GM10266 (cell line): ENCODE measurements at regions not wholly inside any gene's neighbourhood (a gene's known extent, or its start where the extent isn't known, plus 50 kb on each side); places are given as distances from the start of the nearest gene placed in this dataset.

Experiments
- DNase-seq: peaks from one replicate; pipeline ENCODE4 v3.0.0; 2012; ENCODE audit errors: extremely low spot score
- CTCF ChIP-seq: IDR thresholded peaks from 2 replicates; pipeline ENCODE4 v1.5.1; 2012; ENCODE audit warnings: mild to moderate bottlenecking, low read depth; ENCODE audit not compliant: control insufficient read depth, insufficient read depth; ENCODE audit errors: missing control alignments

GRCh38 chr18:65968239-65969004 is 217.6 kb downstream of the CDH7 start:
- DNase-seq: no peak
- no peak for TF ChIP-seq CTCF

GRCh38 chr18:65955747-65956146 is 204.9 kb downstream of the CDH7 start:
- TF ChIP-seq CTCF: no peak
- no peak for DNase-seq

DNA sequence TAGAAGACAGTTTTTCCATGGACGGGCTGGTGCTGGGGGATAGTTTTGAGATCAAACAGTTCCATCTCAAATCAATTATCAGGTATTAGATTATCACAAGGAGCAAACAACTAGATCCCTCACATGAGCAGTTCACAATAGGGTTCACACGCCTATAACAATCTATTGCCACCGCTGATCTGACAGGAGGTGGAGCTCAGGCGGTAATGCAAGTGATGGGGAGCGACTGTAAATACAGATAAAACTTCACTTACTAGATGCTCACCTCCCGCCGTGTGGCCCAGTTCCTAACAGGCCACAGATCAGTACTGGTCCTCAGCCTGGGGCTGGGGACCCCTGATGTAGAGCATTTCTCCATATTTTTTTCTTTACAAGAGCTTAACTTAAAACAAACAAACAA is 203.6 kb downstream of the CDH7 start:
- TF ChIP-seq CTCF: no peak
- no peak for DNase-seq

DNA sequence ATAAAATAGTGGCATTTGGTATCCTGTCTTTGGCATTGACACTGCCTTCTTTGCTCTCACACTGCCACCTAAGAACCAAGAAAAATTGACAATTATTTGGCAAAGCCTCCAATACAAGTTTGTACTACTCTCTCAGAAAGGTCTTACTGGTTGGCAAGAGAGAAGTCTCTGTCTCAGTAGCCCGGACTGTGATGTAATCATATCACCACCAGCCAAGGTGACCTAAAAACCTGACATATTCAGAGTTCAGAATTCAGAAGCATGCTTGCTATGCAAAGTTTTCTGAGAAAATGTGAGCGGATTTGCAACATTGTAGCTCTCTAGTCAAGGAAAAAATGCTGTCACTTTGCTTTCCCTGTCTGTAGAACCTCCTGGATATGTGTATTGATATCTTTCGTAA is 196.0 kb downstream of the CDH7 start:
- TF ChIP-seq CTCF: no peak
- DNase-seq: no peak

DNA sequence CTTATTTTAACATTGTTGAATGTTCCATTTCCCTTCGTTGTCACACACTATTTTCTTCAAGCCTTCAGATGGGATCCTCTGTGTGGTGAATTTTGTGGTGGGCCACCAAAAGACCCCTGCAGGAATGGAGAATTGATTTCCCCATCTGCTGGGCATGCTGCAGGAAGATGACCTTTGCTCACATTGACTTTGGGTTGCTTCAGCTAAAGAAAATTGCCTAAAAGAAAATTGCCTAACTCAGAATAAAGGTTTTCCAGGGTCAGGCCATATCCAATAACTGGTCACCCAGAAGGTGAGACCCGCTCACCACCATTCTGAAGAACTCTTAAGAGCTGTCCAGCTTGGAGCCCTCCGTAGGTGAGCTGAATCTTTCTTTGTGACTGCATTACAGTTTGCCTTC is 192.5 kb downstream of the CDH7 start:
- no peak for DNase-seq
- no peak for TF ChIP-seq CTCF

DNA sequence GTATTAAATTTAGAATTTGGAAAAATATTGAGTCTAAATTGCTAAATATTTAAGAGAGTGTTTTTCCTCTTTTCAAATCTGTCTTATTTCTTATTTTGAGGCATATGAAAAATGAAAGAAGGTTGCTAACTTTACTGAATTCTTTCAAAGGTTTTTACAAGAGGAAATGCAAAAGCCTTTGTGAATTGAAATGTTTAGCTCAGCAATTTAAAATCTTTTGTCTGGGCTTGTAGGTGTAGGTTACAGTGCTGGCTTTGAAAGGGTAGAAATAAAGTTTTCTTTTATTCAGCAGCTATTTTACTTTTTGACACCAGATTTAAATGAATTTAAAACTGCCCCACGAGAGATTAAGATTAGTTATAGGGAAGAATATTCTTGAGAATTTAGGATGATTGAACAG is 192.0 kb downstream of the CDH7 start:
- TF ChIP-seq CTCF: no peak

GRCh38 chr18:65942104-65942503 is 191.3 kb downstream of the CDH7 start:
- DNase-seq: no peak
- no peak for TF ChIP-seq CTCF

More for the DNA sequence above, 192.0 kb downstream of the CDH7 start:
- no peak for DNase-seq
